ENCODE measurements at regions not wholly inside any gene's neighbourhood (a gene's known extent, or its start where the extent isn't known, plus 50 kb on each side); places are given as distances from the start of the nearest gene placed in this dataset.

GRCh38 chr9:108419379-108419778, 436.4 kb downstream of the ACTL7B start:
- TF ChIP-seq, protein P1, sequence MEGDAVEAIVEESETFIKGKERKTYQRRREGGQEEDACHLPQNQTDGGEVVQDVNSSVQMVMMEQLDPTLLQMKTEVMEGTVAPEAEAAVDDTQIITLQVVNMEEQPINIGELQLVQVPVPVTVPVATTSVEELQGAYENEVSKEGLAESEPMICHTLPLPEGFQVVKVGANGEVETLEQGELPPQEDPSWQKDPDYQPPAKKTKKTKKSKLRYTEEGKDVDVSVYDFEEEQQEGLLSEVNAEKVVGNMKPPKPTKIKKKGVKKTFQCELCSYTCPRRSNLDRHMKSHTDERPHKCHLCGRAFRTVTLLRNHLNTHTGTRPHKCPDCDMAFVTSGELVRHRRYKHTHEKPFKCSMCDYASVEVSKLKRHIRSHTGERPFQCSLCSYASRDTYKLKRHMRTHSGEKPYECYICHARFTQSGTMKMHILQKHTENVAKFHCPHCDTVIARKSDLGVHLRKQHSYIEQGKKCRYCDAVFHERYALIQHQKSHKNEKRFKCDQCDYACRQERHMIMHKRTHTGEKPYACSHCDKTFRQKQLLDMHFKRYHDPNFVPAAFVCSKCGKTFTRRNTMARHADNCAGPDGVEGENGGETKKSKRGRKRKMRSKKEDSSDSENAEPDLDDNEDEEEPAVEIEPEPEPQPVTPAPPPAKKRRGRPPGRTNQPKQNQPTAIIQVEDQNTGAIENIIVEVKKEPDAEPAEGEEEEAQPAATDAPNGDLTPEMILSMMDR (conservative IDR thresholded peaks at IDR 0.05; ENCODE audit: low read depth, low read length), result no peak
- TF ChIP-seq EZH2 (IDR thresholded peaks at IDR 0.05; ENCODE audit: low read length, unreplicated experiment), result no peak
